ENCODE measurements at regions not wholly inside any gene's neighbourhood (a gene's known extent, or its start where the extent isn't known, plus 50 kb on each side); places are given as distances from the start of the nearest gene placed in this dataset.

GRCh38 chr11:70637949-70638583, 239.7 kb downstream of the CTTN start (continued):
- TF ChIP-seq PRDM10 (CRISPR knock-in tag; IDR thresholded peaks at IDR 0.05; ENCODE audit: low read depth) (no peak), PAF1 (CRISPR knock-in tag; IDR thresholded peaks at IDR 0.05) (no peak), ZGPAT (CRISPR knock-in tag; IDR thresholded peaks at IDR 0.05) (peak; percentile 40; the same call in 1 of the 2 replicates), ZNF530 (CRISPR knock-in tag; IDR thresholded peaks at IDR 0.05; ENCODE audit: low read depth) (no peak), JUNB (CRISPR knock-in tag; IDR thresholded peaks at IDR 0.05; ENCODE audit: borderline replicate concordance) (no peak), ZNF724P (CRISPR knock-in tag; IDR thresholded peaks at IDR 0.05; ENCODE audit: borderline replicate concordance) (no peak), RXRB (CRISPR knock-in tag; IDR thresholded peaks at IDR 0.05; ENCODE audit: borderline replicate concordance) (peak; percentile 72; the same call in 1 of the 2 replicates), CENPT (CRISPR knock-in tag; IDR thresholded peaks at IDR 0.05; ENCODE audit: low read depth) (no peak), RARG (CRISPR knock-in tag; IDR thresholded peaks at IDR 0.05; ENCODE audit: low read depth) (no peak), ZBTB33 (CRISPR knock-in tag; IDR thresholded peaks at IDR 0.05) (peak; percentile 51; the same call in 1 of the 2 replicates), SP5 (CRISPR knock-in tag; IDR thresholded peaks at IDR 0.05; ENCODE audit: borderline replicate concordance, low read depth) (no peak), ZNF329 (CRISPR knock-in tag; IDR thresholded peaks at IDR 0.05; ENCODE audit: low read depth) (no peak), CBX5 (CRISPR knock-in tag; IDR thresholded peaks at IDR 0.05; ENCODE audit: borderline replicate concordance) (no peak), ATF7-NPFF (CRISPR knock-in tag; IDR thresholded peaks at IDR 0.05; ENCODE audit: low read depth) (no peak), ZNF367 (CRISPR knock-in tag; IDR thresholded peaks at IDR 0.05; ENCODE audit: borderline replicate concordance) (no peak), CSRNP1 (CRISPR knock-in tag; IDR thresholded peaks at IDR 0.05) (no peak), HNRNPLL (IDR thresholded peaks at IDR 0.05; ENCODE audit: low read depth, low read length, poor library complexity, severe bottlenecking) (peak; percentile 17)
- TF ChIP-seq, protein P1, sequence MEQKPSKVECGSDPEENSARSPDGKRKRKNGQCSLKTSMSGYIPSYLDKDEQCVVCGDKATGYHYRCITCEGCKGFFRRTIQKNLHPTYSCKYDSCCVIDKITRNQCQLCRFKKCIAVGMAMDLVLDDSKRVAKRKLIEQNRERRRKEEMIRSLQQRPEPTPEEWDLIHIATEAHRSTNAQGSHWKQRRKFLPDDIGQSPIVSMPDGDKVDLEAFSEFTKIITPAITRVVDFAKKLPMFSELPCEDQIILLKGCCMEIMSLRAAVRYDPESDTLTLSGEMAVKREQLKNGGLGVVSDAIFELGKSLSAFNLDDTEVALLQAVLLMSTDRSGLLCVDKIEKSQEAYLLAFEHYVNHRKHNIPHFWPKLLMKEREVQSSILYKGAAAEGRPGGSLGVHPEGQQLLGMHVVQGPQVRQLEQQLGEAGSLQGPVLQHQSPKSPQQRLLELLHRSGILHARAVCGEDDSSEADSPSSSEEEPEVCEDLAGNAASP (CRISPR knock-in tag; IDR thresholded peaks at IDR 0.05; ENCODE audit: borderline replicate concordance) = no peak
